ENCODE measurements at regions not wholly inside any gene's neighbourhood (a gene's known extent, or its start where the extent isn't known, plus 50 kb on each side); places are given as distances from the start of the nearest gene placed in this dataset.

GRCh38 chr4:131304686-131305085 lies 1844.4 kb upstream of the PCDH10 start:
- 93% methylated on average over 2 of the region's 2 CpGs for WGBS
- TF ChIP-seq POLR2A (IDR thresholded peaks at IDR 0.05) (no peak), CTCF (IDR thresholded peaks at IDR 0.05) (no peak), POLR2AphosphoS5 (IDR thresholded peaks at IDR 0.05) (no peak)
- Histone ChIP-seq H3K4me1 (replicated peaks) (no peaks in the 10 kb centered on the region), H3K4me3 (no peak overlapping the region), H3K36me3 (no peaks in the 10 kb centered on the region), H3K9me3 (no peaks in the 10 kb centered on the region), H3K27ac (no peak overlapping the region), H3K27me3 (replicated peaks; ENCODE audit: insufficient read depth) (no peaks in the 10 kb centered on the region)
- DNase-seq (ENCODE audit: low spot score): no peak
- intact Hi-C loops (cut with DNase I): no loop called here

GRCh38 chr4:131309628-131310027 lies 1839.5 kb upstream of the PCDH10 start:
- Histone ChIP-seq H3K9me3 (no peaks in the 10 kb centered on the region), H3K36me3 (no peaks in the 10 kb centered on the region), H3K27me3 (replicated peaks; ENCODE audit: insufficient read depth) (no peaks in the 10 kb centered on the region), H3K4me1 (replicated peaks) (no peaks in the 10 kb centered on the region), H3K4me3 (no peak overlapping the region), H3K27ac (no peak overlapping the region)
- no peak for DNase-seq (ENCODE audit: low spot score)
- intact Hi-C loops (cut with DNase I): no loop called here
- WGBS: 95% methylated on average over 1 of the region's 1 CpG
- TF ChIP-seq POLR2AphosphoS5 (IDR thresholded peaks at IDR 0.05): no peak
- TF ChIP-seq CTCF (IDR thresholded peaks at IDR 0.05): no peak
- TF ChIP-seq POLR2A (IDR thresholded peaks at IDR 0.05): no peak

GRCh38 chr4:131316086-131316485 lies 1833.0 kb upstream of the PCDH10 start:
- intact Hi-C loops (cut with DNase I): no loop called here
- H3K4me3 ChIP-seq: no peak overlapping the region
- TF ChIP-seq CTCF (IDR thresholded peaks at IDR 0.05): no peak
- no peak overlapping the region for H3K27ac ChIP-seq
- no peaks in the 10 kb centered on the region for H3K4me1 ChIP-seq (replicated peaks)
- H3K27me3 ChIP-seq (replicated peaks; ENCODE audit: insufficient read depth): no peaks in the 10 kb centered on the region
- no peak for DNase-seq (ENCODE audit: low spot score)
- no peaks in the 10 kb centered on the region for H3K36me3 ChIP-seq
- 78% methylated on average over 3 of the region's 3 CpGs for WGBS
- H3K9me3 ChIP-seq: no peaks in the 10 kb centered on the region

GRCh38 chr4:131337936-131338335 lies 1811.2 kb upstream of the PCDH10 start:
- no peak for DNase-seq (ENCODE audit: low spot score)
- H3K9me3 ChIP-seq: no peaks in the 10 kb centered on the region
- no peaks in the 10 kb centered on the region for H3K4me1 ChIP-seq (replicated peaks)
- TF ChIP-seq CTCF (IDR thresholded peaks at IDR 0.05) (no peak), POLR2AphosphoS5 (IDR thresholded peaks at IDR 0.05) (no peak), POLR2A (IDR thresholded peaks at IDR 0.05) (no peak)
- H3K36me3 ChIP-seq: no peaks in the 10 kb centered on the region
- WGBS: 52% methylated on average over 2 of the region's 2 CpGs
- H3K4me3 ChIP-seq: no peak overlapping the region
- H3K27me3 ChIP-seq (replicated peaks; ENCODE audit: insufficient read depth): no peaks in the 10 kb centered on the region
- H3K27ac ChIP-seq: no peak overlapping the region
- intact Hi-C loops (cut with DNase I): no loop called here

GRCh38 chr4:131339137-131339536 lies 1810.0 kb upstream of the PCDH10 start:
- Histone ChIP-seq H3K4me3 (no peak overlapping the region), H3K27me3 (replicated peaks; ENCODE audit: insufficient read depth) (no peaks in the 10 kb centered on the region), H3K9me3 (no peaks in the 10 kb centered on the region), H3K36me3 (no peaks in the 10 kb centered on the region), H3K27ac (no peak overlapping the region), H3K4me1 (replicated peaks) (no peaks in the 10 kb centered on the region)
- intact Hi-C loops (cut with DNase I): no loop called here
- DNase-seq (ENCODE audit: low spot score): no peak
- TF ChIP-seq CTCF (IDR thresholded peaks at IDR 0.05) (no peak), POLR2A (IDR thresholded peaks at IDR 0.05) (no peak), POLR2AphosphoS5 (IDR thresholded peaks at IDR 0.05) (no peak)
- WGBS: 78% methylated on average over 2 of the region's 2 CpGs
